Globus pallidus (tissue), 1 donor: ENCODE measurements at regions not wholly inside any gene's neighbourhood (a gene's known extent, or its start where the extent isn't known, plus 50 kb on each side); places are given as distances from the start of the nearest gene placed in this dataset.
"Not testable (repeated sequence)": the region's sequence is repeated elsewhere in the genome, so short reads cannot be mapped to it uniquely, and the experiment has no call there.

Source experiments
- DNase-seq: peaks from one replicate; pipeline ENCODE4 v3.0.0-alpha.2; 2015; ENCODE audit warnings: low spot score

DNA sequence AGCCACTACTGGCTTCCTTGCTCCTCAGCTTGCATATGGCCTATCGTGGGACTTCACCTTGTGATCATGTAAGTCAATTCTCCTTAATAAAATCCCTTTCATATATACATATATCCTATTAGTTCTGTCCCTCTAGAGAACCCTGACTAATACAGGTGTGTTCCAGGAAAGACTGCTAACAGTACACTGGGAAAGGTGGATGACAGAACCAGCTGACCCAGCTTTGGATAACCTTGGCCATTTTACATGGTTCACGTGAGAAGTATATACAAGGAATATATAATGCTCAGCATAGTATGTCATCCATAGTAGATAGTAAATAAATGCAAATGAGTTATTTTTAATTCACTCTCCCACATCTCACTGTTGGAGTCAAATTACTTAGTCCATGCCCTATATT lies 1003.5 kb downstream of the SORCS3 start:
- DNase-seq, result no peak

DNA sequence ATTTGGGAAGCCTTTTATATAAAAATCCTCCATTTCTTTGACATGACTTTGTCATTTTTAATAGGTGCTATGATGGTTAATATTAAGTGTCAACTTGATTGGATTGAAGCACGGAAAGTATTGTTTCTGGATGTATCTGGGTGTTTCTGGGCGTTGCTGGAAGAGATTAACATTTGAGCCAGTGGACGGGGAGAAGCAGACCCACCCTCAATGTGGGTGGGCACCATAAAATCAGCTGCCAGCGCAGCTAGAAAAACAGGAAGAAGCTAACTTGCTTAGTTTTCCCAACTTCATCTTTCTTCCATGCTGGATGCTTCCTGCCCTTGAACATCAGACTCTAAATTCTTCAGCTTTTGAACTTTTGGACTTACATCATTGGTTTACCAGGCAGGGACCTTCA lies 1003.0 kb downstream of the SORCS3 start:
- no peak for DNase-seq

- no peak for DNase-seq
Measured at GRCh38 chr10:105643660-105644059, 1002.6 kb downstream of the SORCS3 start.

- no peak for DNase-seq
Measured at GRCh38 chr10:105634281-105634680, 993.2 kb downstream of the SORCS3 start.

DNA sequence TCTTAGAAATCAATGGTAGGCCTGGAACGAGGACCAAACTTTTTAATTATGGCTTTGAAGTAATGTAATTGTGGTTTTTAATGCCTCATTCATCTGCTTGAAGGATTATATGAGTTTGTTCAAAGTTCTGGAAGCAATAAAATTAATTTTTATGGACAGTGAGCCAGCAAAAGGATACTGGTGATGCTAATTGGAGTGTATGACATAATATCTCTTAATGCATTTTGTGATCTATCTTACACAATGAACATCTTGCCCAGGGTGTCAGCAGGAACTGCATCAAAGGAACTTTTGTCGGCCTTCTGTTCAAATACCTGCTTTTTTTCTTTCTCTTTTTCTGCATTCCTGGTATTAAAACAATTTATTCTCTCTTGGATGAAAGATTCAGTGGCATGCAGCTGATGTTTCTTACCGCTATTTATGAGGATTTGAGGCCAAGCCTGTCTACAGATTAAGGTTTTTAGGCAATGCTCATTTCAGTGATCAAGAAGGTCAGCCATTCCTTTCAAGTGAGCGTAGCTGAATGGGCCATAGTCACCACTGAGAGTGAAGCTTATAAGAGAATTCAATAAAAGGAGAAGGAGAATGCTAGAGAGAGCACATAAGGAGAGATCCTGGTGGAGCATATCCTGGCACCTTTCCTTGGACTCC lies 974.8 kb downstream of the SORCS3 start:
- DNase-seq, result no peak

- no peak for DNase-seq
Measured at GRCh38 chr10:105611244-105611798, 970.2 kb downstream of the SORCS3 start.

DNA sequence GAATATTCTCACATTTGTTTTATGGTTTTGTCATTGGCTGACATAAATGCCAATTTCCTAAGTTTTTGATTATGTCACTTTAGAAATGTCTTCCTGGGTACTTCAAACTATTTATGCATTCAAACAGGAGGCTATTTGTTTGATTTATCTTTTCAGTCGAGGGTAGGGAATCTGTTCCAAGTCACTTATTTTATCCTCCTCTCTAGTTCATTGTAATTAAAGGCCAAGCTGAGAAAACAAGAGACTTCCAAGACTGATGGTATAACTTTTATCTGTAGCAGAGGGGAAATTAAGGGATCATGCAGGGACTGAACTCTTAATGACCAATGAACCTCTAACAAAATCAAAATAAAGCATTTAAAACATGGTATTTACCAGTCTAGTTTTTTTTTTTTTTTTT lies 968.4 kb downstream of the SORCS3 start:
- DNase-seq, result no peak

GRCh38 chr10:105605918-105606317 lies 964.8 kb downstream of the SORCS3 start:
- DNase-seq, result no peak

GRCh38 chr10:105605104-105605503 lies 964.0 kb downstream of the SORCS3 start:
- DNase-seq, result no peak

GRCh38 chr10:105598207-105598606 lies 957.1 kb downstream of the SORCS3 start:
- no peak for DNase-seq

DNA sequence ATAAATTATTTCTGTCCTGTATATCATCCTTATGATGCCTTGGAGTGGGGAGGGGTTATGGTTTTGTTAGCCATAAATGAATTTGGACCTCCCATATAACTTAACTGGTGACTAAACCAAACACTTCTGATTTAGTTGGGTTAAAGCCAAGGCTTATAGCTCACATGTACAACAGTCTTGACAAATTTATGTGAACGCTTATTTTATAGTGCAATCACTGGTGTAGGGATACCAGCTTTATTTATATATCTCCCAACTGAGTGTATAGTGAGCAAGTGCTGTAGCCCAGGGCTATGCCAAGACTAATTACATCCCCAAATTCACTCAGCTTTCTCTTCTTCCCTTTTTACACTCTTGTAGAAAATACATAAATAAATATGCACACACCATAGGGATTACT lies 956.2 kb downstream of the SORCS3 start:
- DNase-seq, result no peak

GRCh38 chr10:105596749-105597148 lies 955.7 kb downstream of the SORCS3 start:
- no peak for DNase-seq

DNA sequence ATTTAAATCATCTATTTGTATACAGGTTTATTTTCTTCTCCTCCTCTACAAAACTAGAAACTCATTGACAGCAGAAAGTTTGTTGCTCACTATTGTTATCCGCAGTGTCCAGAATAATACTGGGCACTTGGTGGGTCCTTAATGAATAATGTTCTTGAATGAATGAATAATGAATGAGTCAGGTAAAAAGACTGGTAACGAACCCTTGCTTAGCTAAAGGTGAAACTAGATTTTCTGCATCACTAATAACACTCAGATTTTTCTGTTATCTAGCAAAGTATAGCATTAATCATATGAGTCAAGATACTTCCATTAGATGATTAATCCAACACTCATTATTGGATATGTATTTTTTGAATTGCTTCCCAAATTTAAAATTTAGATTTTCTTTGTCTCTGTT lies 953.2 kb downstream of the SORCS3 start:
- no peak for DNase-seq

GRCh38 chr10:105592468-105592867 lies 951.4 kb downstream of the SORCS3 start:
- DNase-seq, result no peak

DNA sequence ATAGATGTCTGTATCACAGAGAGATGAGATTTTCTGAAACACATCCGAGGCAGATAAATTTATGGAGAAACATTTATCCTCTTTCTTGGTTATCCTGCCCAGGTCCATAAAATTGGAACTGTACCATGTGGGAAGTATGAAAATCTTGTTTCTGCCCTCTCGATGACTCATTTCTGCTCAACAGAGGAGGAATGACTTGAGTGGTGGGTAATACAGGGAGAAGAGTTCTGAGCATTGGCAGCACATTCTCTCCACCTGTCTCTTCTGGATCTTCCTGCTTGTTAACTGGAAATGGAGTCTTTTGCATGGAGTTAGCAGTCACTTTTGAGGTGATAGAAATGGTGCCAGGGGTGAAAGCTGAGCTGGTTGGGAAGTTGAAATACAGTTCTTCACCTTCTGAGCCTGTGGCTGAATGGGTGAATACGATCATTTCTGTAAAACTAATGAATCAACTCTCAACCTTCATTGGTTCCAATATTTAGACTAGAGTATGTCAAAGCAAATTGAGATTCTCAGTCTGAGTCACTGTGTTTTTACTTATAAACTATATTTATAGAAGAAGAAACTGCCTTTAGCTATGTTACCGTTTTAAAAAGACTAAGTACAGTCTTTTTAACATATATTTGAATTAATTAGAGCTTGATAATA lies 945.5 kb downstream of the SORCS3 start:
- no peak for DNase-seq

DNA sequence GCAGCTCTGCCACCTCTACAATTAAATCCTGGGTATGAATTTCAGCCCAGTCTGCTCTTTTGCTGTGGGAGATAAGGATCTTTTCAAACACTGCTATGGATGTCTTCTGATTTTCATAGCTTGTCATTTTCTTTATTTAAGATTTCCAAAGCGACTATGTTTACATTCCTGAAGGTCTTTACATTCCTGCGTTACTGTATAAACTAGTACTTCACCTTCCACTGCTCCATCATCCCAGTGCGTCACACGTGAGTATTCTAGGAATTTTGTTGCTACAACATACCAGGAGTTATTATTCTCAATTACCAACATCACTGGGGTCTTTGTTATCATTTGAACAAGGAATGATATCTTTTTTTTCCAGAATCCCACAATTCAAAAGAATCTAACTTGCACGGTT lies 944.7 kb downstream of the SORCS3 start:
- DNase-seq, result no peak

DNA sequence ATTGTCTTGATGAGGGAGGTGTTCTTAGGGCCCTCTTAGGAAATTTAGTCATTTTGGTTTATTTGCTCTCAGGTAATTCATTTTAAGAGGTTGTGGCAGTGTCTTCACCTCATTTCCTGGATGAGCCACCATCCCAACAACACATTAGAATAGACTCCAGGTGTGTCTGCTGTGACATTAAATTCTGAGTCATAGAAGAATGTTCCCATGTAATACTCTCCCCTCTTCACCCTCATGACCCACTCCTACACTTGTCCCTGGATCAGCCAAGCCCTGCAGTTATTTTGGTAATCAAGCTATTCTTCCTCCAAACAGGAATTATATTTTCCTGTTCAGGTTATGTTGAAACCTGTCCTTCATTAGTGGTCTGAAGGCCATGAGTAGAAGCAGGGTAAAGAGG lies 944.1 kb downstream of the SORCS3 start:
- DNase-seq, result no peak

GRCh38 chr10:105579112-105579511 lies 938.0 kb downstream of the SORCS3 start:
- no peak for DNase-seq

GRCh38 chr10:105577865-105578607 lies 936.9 kb downstream of the SORCS3 start:
- no peak for DNase-seq

GRCh38 chr10:105559333-105560097 lies 918.4 kb downstream of the SORCS3 start:
- DNase-seq, result no peak

GRCh38 chr10:105550453-105550852 lies 909.4 kb downstream of the SORCS3 start:
- not testable (repeated sequence) for DNase-seq

DNA sequence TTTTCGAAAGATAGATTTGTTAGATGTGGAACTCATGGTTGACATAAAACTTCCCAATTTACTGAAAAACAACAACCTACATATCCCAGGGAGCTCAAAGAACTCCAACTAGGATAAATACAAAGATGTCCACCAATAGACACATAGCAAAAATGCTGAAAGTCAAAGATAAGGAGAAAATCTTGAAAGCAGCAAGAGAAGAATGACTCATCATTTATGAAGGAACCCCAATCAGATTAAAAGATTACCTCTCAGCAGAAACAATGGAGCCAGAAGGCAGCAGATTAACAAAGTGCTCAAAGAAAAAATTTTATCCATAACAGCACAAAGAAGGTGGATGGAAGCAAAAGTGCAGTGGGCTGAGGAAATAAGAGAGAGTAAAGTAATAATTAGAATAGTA lies 908.6 kb downstream of the SORCS3 start:
- DNase-seq, result no peak
